HG02798 (cell line): ENCODE measurements at regions not wholly inside any gene's neighbourhood (a gene's known extent, or its start where the extent isn't known, plus 50 kb on each side); places are given as distances from the start of the nearest gene placed in this dataset.

Experiments used
- ATAC-seq: cut with Tn5 transposase; IDR thresholded peaks from one replicate; pipeline ENCODE4 v1.9.1; 2021; ENCODE audit warnings: mild to moderate bottlenecking; ENCODE audit not compliant: unreplicated experiment, poor library complexity

DNA sequence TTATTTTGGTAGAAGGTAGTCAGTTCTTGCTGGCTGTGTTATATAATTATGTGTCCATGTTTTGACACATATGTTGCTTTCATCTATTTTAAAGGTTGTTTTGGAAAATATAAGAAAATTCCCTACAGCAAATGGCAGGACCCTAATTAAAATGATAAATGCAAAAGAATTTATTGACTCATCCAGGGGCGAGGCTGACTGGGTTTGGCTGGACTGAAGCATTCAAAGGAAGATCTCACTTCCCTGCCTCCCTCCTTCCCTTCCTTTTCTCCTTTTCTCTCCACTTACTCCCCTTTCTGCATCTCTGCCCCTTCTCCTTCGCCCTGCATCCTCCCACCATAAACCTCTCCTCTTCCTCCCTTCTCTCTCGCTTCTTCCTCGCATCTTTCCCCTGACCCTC is 129.6 kb downstream of the SNAPC1 start:
- ATAC-seq, result no peak

DNA sequence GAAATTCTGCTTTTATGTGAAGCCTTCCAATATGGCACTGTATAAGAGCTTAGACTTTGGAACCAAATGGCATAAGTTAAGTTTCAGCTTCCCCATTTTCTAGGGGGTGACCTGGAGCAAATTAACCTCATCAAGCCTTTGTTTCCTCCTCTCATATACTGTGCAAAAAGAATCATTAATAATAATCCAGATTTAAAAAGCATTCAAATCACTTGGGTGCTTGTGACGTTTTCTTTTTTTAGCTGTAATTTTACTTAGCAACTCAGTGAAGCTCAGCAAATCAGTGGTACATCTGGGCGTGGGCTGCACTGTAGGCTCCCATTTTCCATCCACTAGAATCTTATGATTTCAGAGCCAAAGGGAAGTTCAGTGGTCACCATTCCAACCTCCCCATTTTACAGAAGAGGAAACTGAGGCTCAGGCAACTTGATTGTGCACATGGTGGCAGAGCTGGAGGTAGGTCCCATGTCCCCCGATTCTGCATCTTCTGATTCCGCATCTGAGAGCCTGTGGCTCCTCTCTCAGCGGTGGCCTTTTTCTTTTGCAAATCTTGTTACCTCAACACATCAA is 131.2 kb downstream of the SNAPC1 start:
- ATAC-seq, result no peak

DNA sequence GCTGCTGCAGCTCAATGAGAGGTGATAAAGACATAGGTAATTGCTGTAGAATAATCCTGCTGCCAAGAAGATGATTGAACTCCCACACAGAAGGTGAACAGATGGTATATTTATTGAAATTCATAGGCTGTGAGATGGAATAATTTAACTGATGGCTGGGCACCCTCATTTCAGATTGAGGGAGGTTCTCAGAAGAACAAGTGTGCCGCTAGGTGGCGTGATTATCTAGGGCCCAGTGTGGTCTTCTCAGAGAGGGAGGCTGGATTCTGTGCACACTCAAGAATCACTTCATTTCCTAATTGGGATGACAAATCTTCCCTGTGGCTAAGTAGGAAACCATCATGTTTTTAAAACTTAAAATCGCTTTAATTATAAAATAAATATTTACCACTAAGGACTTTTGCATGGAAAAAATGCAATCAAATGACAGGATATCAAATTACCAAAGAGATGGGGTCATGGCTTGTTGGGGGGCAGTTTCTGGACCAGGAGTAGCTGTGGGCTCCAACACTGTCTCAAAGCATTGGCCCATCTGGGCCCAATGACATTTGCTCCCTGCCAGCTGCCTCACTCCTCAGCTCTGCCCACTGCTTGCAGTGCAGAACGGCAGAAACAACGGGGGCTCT is 132.3 kb downstream of the SNAPC1 start:
- ATAC-seq, result peak; percentile 39

- ATAC-seq, result no peak
Measured at GRCh38 chr14:61897300-61897699, 135.1 kb downstream of the SNAPC1 start.

GRCh38 chr14:61898568-61898967 is 136.3 kb downstream of the SNAPC1 start:
- ATAC-seq, result no peak

DNA sequence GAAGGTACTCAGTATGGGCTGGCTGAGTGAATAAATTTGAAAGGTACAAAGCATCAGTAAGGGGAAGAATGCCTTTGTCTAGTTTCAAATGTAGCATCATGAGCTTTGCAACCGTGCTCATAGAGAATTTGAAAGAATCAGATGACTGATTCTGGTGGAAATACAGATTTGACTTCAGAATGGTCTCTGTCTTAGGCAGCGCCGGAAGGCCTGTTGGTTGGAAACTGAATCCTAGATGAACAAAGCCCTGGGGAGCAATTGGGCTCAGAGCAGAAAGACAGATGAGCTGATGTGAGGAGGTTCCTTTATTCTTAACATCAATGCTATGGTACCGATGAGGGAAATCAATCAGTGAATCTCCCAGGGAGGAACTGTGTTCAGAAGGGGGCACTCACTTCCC is 137.3 kb downstream of the SNAPC1 start:
- ATAC-seq, result no peak

DNA sequence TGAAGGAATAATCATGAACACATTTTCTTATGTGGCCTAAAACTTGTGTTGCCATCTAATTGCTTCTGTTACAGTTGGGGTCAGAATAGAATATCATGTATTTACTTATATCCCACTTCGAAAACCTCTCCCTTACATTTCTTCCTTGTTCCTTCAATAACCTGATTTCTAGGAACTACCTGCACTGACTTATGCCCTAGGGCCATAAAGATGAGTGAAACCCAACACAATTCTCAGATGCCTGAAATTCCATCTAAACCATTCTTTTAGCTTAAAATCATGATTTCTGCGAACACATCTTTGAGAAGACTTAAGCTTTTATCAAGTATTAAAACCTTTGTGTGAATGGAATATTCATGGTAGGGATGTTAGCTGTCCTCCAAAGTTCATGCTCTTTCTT is 142.7 kb downstream of the SNAPC1 start:
- no peak for ATAC-seq

GRCh38 chr14:61911574-61911973 is 149.4 kb downstream of the SNAPC1 start:
- no peak for ATAC-seq

- no peak for ATAC-seq
Measured at GRCh38 chr14:61918998-61919397, 156.8 kb downstream of the SNAPC1 start.

GRCh38 chr14:61923348-61923747 is 161.1 kb downstream of the SNAPC1 start:
- no peak for ATAC-seq

DNA sequence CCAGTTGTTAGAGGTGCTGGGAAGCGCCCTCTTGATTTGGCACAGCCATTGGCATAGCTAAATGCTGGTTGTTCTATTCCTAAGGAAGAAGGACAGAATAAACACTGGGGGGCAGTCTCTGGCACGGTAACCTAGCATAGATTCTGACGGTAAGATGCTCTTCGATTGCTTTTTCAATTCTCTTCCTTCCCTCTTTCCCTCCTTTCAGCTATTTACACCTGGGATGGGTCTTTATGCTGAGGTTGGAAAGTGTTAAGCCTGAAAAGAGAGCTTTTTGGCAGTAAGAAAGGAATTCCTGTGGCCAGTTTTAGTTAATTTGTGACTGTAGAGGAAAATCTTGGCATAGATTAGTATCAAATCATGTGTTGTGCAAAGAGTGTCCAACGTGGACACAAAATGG is 162.8 kb downstream of the SNAPC1 start:
- ATAC-seq, result peak; percentile 46

GRCh38 chr14:61925732-61926435 is 163.7 kb downstream of the SNAPC1 start:
- ATAC-seq, result no peak

DNA sequence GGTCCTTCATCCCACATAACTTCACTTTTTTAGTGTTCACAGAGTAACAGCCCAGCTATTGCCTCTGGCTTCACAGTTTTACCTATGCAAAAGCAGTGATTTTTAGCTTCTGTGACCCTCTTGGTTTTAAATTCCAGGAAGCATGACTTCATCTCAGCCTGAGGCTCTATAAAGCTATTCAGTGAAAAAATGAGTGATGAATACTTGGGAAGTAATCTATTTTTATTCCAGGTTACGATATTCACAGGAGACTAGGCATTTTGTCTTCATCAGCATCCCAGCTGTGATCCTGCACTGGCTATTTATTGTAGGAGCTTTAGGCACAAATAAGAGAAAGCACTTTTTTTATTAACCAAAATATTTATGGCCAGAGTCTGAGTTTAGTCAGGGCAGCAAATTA is 164.8 kb downstream of the SNAPC1 start:
- ATAC-seq, result no peak

GRCh38 chr14:61927520-61927919 is 165.3 kb downstream of the SNAPC1 start:
- no peak for ATAC-seq

GRCh38 chr14:61928300-61928699 is 166.1 kb downstream of the SNAPC1 start:
- ATAC-seq, result no peak

- no peak for ATAC-seq
Measured at GRCh38 chr14:61928701-61929100, 166.5 kb downstream of the SNAPC1 start.

- no peak for ATAC-seq
Measured at GRCh38 chr14:61929651-61930050, 167.4 kb downstream of the SNAPC1 start.

DNA sequence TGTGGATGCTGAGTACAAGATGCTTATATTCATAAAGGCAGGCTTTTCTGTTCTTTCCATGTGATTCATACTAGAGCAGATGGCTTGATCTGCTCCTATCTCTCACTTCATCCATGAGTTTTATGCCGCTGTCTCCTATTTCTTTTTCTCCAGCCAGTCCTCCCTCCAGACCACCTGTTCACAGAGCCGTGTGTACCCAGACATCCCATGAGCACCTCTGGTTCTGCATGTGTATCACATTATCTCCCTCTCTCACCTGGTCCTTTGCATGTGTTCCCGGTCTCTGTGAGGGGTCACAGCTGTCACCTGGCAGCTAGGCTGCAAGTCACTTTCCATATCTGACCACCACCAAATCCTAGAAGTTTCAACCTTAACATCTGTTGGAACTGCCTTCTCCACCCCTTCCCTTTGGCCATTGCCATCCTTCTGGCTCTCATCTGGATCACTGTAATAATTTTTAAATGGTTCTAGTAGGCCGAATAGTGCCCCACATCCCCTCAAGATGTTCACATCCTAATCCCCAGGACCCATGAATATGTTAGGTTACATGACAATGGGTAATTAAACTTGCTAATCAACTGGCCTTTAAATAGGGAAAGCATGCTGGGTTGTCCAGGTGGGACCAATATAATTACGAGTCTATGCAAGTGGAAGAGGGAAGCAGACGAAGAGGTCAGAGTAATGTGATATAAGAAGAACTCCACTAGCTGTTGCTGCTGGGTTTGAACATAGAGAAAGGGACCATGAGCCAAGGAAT is 168.1 kb downstream of the SNAPC1 start:
- ATAC-seq, result no peak

GRCh38 chr14:61932974-61933373 is 170.8 kb downstream of the SNAPC1 start:
- no peak for ATAC-seq

DNA sequence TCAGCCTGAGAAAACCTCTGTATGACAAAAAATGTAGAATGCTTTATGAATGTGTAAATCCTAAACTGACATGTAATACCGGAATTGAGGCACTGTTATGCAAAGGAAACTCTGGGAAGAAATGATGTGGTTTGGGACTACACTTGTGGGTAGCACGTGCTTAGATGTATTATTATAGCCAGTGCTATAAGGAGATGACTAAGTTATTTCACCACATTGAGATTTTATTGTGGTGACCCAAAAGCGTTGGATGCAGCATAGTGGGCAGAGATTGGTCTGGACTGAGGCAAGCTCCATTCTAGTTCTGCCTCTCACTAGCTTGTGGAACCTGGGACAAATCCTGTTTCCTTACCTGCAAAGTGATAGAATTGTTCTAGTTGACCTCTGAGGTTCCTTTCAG is 172.2 kb downstream of the SNAPC1 start:
- no peak for ATAC-seq

- no peak for ATAC-seq
Measured at GRCh38 chr14:61939776-61940175, 177.6 kb downstream of the SNAPC1 start.
